Type B pancreatic cell (in vitro differentiated cells): ENCODE measurements at regions not wholly inside any gene's neighbourhood (a gene's known extent, or its start where the extent isn't known, plus 50 kb on each side); places are given as distances from the start of the nearest gene placed in this dataset.

Experiments
- DNase-seq: peaks from one replicate; pipeline ENCODE4 v3.0.0; 2021; ENCODE audit warnings: mixed read lengths; ENCODE audit not compliant: unreplicated experiment; ENCODE audit errors: extremely low spot score
- H3K27ac Mint-ChIP-seq: 2 replicates; pipeline ENCODE4 v1.8.0; 2021; ENCODE audit warnings: mild to moderate bottlenecking, mixed read lengths
- H3K27me3 Mint-ChIP-seq: 2 replicates; pipeline ENCODE4 v1.8.0; 2021; ENCODE audit warnings: mixed read lengths
- H3K36me3 Mint-ChIP-seq: 2 replicates; pipeline ENCODE4 v1.8.0; 2021; ENCODE audit warnings: mixed read lengths
- H3K4me1 Mint-ChIP-seq: one replicate; pipeline ENCODE4 v1.8.0; 2021; ENCODE audit warnings: mixed read lengths; ENCODE audit not compliant: unreplicated experiment
- H3K4me3 Mint-ChIP-seq: 2 replicates; pipeline ENCODE4 v1.8.0; 2021; ENCODE audit warnings: mild to moderate bottlenecking, mixed read lengths
- H3K9me3 Mint-ChIP-seq: 2 replicates; pipeline ENCODE4 v1.8.0; 2021; ENCODE audit warnings: mixed read lengths
- CTCF ChIP-seq: fragments of 200-600 bp; sonication (generic); conservative IDR thresholded peaks from 2 replicates; pipeline ENCODE4 v1.5.0; 2021; ENCODE audit warnings: antibody characterized with exemption, mild to moderate bottlenecking

GRCh38 chr4:23320931-23321587 lies 568.8 kb downstream of the PPARGC1A start:
- H3K4me1 Mint-ChIP-seq = peaks cover 5% of the 10 kb centered on the region
- H3K27ac Mint-ChIP-seq = no peak overlapping the region
- no peak for TF ChIP-seq CTCF

DNA sequence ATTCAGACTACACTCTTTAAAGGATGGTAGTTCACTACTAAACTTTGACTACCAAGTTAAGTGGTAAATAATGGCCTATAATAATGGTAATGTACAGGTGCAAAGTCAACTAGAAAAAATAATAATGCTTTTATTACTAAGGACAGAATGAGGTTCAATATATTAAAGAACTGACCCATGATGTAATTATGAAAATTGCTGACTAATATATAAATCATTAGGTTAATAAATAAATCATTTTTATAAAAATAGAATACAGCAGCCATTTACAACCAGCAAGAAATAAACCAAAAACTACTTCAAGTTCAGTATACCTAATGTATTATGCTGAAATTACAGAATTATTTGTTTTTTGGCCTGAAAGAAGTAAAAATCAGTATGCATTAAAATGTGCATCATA lies 577.2 kb downstream of the PPARGC1A start:
- Mint-ChIP-seq H3K4me1 (no peaks in the 10 kb centered on the region), H3K36me3 (no peaks in the 10 kb centered on the region), H3K27me3 (no peaks in the 10 kb centered on the region), H3K4me3 (no peak overlapping the region), H3K9me3 (no peaks in the 10 kb centered on the region), H3K27ac (no peak overlapping the region)
- no peak for TF ChIP-seq CTCF
- DNase-seq = no peak

More at GRCh38 chr4:23320931-23321587, 568.8 kb downstream of the PPARGC1A start:
- Mint-ChIP-seq H3K27me3 (peaks cover 4% of the 10 kb centered on the region), H3K9me3 (peaks cover 4% of the 10 kb centered on the region), H3K36me3 (no peaks in the 10 kb centered on the region), H3K4me3 (no peak overlapping the region)
- DNase-seq = no peak

GRCh38 chr4:23311983-23312382 lies 577.9 kb downstream of the PPARGC1A start:
- no peak for TF ChIP-seq CTCF
- Mint-ChIP-seq H3K4me3 (no peak overlapping the region), H3K9me3 (no peaks in the 10 kb centered on the region), H3K36me3 (no peaks in the 10 kb centered on the region), H3K27ac (no peak overlapping the region), H3K4me1 (no peaks in the 10 kb centered on the region), H3K27me3 (no peaks in the 10 kb centered on the region)
- DNase-seq = no peak

DNA sequence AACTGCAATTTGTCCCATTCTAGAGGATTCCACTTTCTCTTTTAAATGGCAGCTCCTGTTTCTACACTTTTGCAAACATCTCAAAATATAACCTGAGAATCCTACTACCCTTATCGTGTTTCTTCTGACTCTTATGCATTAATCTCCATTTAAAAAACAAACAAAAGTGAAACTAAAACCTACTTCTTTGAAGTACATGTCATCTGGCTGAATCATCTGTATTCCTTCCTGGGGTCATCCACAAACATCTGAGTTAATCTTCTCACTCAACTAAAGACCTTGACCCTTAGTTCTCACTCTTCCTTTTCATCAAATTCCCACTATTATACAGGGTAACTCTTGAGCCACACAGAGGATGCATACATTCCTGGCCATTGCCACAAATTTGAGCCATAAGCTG lies 584.8 kb downstream of the PPARGC1A start:
- Mint-ChIP-seq H3K4me1 (no peaks in the 10 kb centered on the region), H3K27me3 (no peaks in the 10 kb centered on the region)

GRCh38 chr4:23298371-23298770 lies 591.5 kb downstream of the PPARGC1A start:
- no peak overlapping the region for H3K4me3 Mint-ChIP-seq
- DNase-seq = no peak
- H3K36me3 Mint-ChIP-seq = no peaks in the 10 kb centered on the region
- no peak overlapping the region for H3K27ac Mint-ChIP-seq
- no peaks in the 10 kb centered on the region for H3K4me1 Mint-ChIP-seq
- no peak for TF ChIP-seq CTCF
- no peaks in the 10 kb centered on the region for H3K27me3 Mint-ChIP-seq
- H3K9me3 Mint-ChIP-seq = peaks cover 3% of the 10 kb centered on the region

More for the DNA sequence above, 584.8 kb downstream of the PPARGC1A start:
- peaks cover 3% of the 10 kb centered on the region for H3K9me3 Mint-ChIP-seq
- no peak for TF ChIP-seq CTCF
- no peak for DNase-seq
- H3K27ac Mint-ChIP-seq = no peak overlapping the region
- H3K36me3 Mint-ChIP-seq = no peaks in the 10 kb centered on the region
- H3K4me3 Mint-ChIP-seq = no peak overlapping the region
